ENCODE measurements at regions not wholly inside any gene's neighbourhood (a gene's known extent, or its start where the extent isn't known, plus 50 kb on each side); places are given as distances from the start of the nearest gene placed in this dataset.

DNA sequence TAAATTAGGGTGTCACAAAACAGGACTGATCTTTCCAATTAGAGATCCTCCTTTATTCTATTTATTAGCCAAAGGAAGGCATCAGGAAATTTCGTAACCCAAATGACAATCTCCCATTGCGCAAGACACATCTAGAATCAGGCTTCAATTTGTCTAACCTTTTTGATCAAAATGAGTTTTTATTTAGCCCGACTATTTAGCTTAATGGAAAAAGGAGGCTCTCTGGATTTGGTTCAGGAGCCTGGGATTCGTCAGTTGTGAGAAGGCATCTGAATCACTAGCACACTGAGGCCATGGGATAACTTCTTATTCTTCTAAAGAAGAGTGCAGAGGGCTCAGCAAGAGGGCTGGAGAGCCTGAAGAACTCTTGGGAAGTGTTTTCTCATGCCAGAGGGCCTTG lies 332.1 kb upstream of the ETAA1 start:
- no peak for TF ChIP-seq CTCF (IDR thresholded peaks at IDR 0.05; ENCODE audit: borderline replicate concordance, insufficient read depth, low read depth, low read length)
- no peak overlapping the region for H3K4me3 ChIP-seq (ENCODE audit: low read depth, low read length)

DNA sequence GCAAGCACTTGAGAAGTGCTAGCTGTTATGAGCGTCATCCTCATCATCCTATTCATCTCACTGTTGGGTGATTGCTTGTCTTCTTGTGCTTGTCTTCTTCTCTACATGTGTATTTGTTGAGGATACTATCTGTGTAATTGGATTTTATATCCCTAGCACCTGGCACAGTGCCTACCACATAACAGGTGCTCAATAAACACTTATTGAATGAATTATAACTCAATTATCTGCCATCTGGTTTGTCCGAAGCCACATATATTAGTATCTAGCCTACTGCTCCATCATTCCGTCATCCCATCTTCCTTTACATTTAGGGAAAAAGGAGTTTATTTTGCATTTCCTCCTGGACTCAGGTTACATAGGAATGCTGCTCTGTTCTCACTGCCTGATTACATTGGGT lies 330.4 kb upstream of the ETAA1 start:
- no peak overlapping the region for H3K4me3 ChIP-seq (ENCODE audit: low read depth, low read length)
- TF ChIP-seq CTCF (IDR thresholded peaks at IDR 0.05; ENCODE audit: borderline replicate concordance, insufficient read depth, low read depth, low read length), result no peak

DNA sequence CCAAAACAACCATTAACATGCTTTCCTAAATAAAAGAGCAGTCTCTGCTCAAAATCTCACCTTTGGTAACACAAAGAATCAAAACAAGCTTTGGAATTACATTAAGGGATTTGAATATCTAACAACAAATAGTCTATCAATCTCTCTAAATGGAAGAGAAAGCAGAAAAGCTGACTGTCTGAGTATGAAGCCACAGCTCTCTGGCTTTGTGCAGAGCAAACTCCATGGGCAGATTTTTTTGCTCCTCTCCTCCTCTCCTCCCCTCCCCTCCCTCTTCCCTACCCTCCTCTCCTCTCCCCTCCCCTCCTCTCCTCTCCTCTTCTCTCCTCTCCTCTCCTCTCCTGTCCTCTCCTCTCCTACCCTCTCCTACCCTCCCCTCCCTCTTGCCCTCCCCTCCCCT lies 329.5 kb upstream of the ETAA1 start:
- TF ChIP-seq CTCF (IDR thresholded peaks at IDR 0.05; ENCODE audit: borderline replicate concordance, insufficient read depth, low read depth, low read length), result no peak
- H3K4me3 ChIP-seq (ENCODE audit: low read depth, low read length), result no peak overlapping the region

GRCh38 chr2:67070826-67071225 lies 326.3 kb upstream of the ETAA1 start:
- no peak overlapping the region for H3K4me3 ChIP-seq (ENCODE audit: low read depth, low read length)
- no peak for TF ChIP-seq CTCF (IDR thresholded peaks at IDR 0.05; ENCODE audit: borderline replicate concordance, insufficient read depth, low read depth, low read length)

- H3K4me3 ChIP-seq (ENCODE audit: low read depth, low read length), result no peak overlapping the region
- TF ChIP-seq CTCF (IDR thresholded peaks at IDR 0.05; ENCODE audit: borderline replicate concordance, insufficient read depth, low read depth, low read length), result no peak
These were observed 322.1 kb upstream of the ETAA1 start for GRCh38 chr2:67075056-67075455.

DNA sequence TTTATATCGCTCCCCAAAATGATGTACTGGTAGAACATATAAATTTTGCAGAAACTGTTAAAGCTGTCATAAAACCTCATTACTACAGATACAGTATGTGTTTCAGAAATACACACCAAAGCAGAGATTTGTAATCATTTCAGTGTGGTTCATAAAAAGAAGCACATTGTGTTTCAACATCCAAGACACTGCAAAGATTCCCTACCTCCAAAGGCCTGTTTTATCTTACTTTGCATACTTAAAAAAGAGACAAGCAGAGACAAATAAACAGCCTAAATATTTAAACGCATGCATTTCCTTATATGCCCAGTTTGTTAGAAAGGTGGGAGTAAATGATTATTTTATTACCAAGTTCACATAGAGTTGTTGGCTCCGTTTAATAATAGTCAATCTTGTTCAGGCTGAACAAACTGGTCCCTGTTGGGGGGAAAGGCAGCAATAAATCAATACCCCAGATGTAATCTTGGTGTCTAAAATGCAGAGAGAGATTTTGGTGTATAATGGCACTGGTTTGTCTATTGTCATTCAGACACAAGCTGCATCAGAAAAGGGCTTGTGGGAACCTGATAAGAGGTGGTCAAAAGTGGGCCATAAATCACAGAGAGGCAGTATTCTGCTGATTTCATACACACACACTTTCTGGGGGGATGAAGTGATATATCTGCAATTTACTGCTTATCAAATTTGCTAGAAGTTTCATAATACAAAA lies 321.4 kb upstream of the ETAA1 start:
- H3K4me3 ChIP-seq (ENCODE audit: low read depth, low read length), result no peak overlapping the region
- TF ChIP-seq CTCF (IDR thresholded peaks at IDR 0.05; ENCODE audit: borderline replicate concordance, insufficient read depth, low read depth, low read length), result no peak

- TF ChIP-seq CTCF (IDR thresholded peaks at IDR 0.05; ENCODE audit: borderline replicate concordance, insufficient read depth, low read depth, low read length), result no peak
- no peak overlapping the region for H3K4me3 ChIP-seq (ENCODE audit: low read depth, low read length)
These were observed 320.9 kb upstream of the ETAA1 start for GRCh38 chr2:67076239-67076624.
